ENCODE measurements at regions not wholly inside any gene's neighbourhood (a gene's known extent, or its start where the extent isn't known, plus 50 kb on each side); places are given as distances from the start of the nearest gene placed in this dataset.
"Not testable (repeated sequence)": the region's sequence is repeated elsewhere in the genome, so short reads cannot be mapped to it uniquely, and the experiment has no call there.

GRCh38 chr9:63912451-63912850 lies 1372.6 kb downstream of the FOXD4L5 start:
- intact Hi-C loops (cut with DNase I, micrococcal nuclease); DNase-seq; ATAC-seq: not testable (repeated sequence)

GRCh38 chr9:63909076-63909475 lies 1375.9 kb downstream of the FOXD4L5 start:
- DNase-seq; ATAC-seq; intact Hi-C loops (cut with DNase I, micrococcal nuclease): not testable (repeated sequence)

- intact Hi-C loops (cut with DNase I, micrococcal nuclease); ATAC-seq; DNase-seq: not testable (repeated sequence)
Observed at GRCh38 chr9:63899637-63900190, 1385.3 kb downstream of the FOXD4L5 start.

GRCh38 chr9:63881386-63881785 lies 1403.6 kb downstream of the FOXD4L5 start:
- DNase-seq; ATAC-seq; intact Hi-C loops (cut with DNase I, micrococcal nuclease): not testable (repeated sequence)

GRCh38 chr9:63876380-63876779 lies 1408.6 kb downstream of the FOXD4L5 start:
- ATAC-seq; DNase-seq; intact Hi-C loops (cut with DNase I, micrococcal nuclease): not testable (repeated sequence)

GRCh38 chr9:63859475-63860215 lies 1425.4 kb downstream of the FOXD4L5 start:
- intact Hi-C loops (cut with DNase I, micrococcal nuclease), result no loop called here
- ATAC-seq, result peak; percentile 81
- DNase-seq, result peak; percentile 27 to 41

- peak in 1 of 2 donors; percentile 6 for DNase-seq
- not testable (repeated sequence) for ATAC-seq
Observed at GRCh38 chr9:63859090-63859474, 1425.9 kb downstream of the FOXD4L5 start.

GRCh38 chr9:63853140-63853751 lies 1431.8 kb downstream of the FOXD4L5 start:
- intact Hi-C loops (cut with DNase I, micrococcal nuclease), result not testable (repeated sequence)

More at GRCh38 chr9:63859090-63859474, 1425.9 kb downstream of the FOXD4L5 start:
- intact Hi-C loops (cut with DNase I, micrococcal nuclease), result not testable (repeated sequence)

GRCh38 chr9:63824804-63825203 lies 1460.2 kb downstream of the FOXD4L5 start:
- ATAC-seq; DNase-seq; intact Hi-C loops (cut with DNase I, micrococcal nuclease): not testable (repeated sequence)

More at GRCh38 chr9:63853140-63853751, 1431.8 kb downstream of the FOXD4L5 start:
- ATAC-seq, DNase-seq: not testable (repeated sequence)

GRCh38 chr9:63823375-63824201 lies 1461.4 kb downstream of the FOXD4L5 start:
- ATAC-seq, result peak; percentile 56
- DNase-seq; intact Hi-C loops (cut with DNase I, micrococcal nuclease): not testable (repeated sequence)

- ATAC-seq; DNase-seq; intact Hi-C loops (cut with DNase I, micrococcal nuclease): not testable (repeated sequence)
Observed at GRCh38 chr9:63822615-63823374, 1462.2 kb downstream of the FOXD4L5 start.

GRCh38 chr9:63821293-63821692 lies 1463.7 kb downstream of the FOXD4L5 start:
- DNase-seq; ATAC-seq; intact Hi-C loops (cut with DNase I, micrococcal nuclease): not testable (repeated sequence)

GRCh38 chr9:63820882-63821281 lies 1464.1 kb downstream of the FOXD4L5 start:
- DNase-seq; intact Hi-C loops (cut with DNase I, micrococcal nuclease); ATAC-seq: not testable (repeated sequence)

GRCh38 chr9:63820383-63820782 lies 1464.6 kb downstream of the FOXD4L5 start:
- ATAC-seq; intact Hi-C loops (cut with DNase I, micrococcal nuclease); DNase-seq: not testable (repeated sequence)

GRCh38 chr9:63817622-63818518 lies 1467.1 kb downstream of the FOXD4L5 start:
- ATAC-seq (peak; percentile 39), DNase-seq (peak; percentile 47 to 70)
- intact Hi-C loops (cut with DNase I, micrococcal nuclease), result no loop called here

- intact Hi-C loops (cut with DNase I, micrococcal nuclease), result no loop called here
- peak; percentile 78 for ATAC-seq
- peak; percentile 80 to 88 for DNase-seq
Observed at GRCh38 chr9:63816751-63817621, 1468.0 kb downstream of the FOXD4L5 start.

Data from left colon (tissue), 2 donors.